ENCODE measurements at regions not wholly inside any gene's neighbourhood (a gene's known extent, or its start where the extent isn't known, plus 50 kb on each side); places are given as distances from the start of the nearest gene placed in this dataset.

DNA sequence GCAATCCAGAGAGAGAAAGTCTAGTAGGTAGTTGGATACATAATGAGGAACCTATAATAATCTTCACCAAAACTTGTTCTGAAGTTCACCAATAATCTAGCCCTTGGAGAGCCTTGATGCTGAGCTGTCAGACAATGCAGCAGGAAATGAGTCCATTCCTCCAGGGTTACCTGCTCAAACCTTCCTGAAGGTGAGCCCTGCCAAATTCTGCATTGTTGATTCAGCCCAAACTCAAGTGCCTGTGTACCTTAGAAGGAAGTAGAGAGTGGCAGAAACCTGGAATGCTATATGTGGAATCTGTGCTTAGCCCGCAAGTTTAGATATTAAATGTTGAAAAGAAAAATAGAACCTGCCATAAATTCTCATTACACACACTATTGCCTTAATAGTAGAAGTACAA lies 77.4 kb upstream of the SPON1 start:
- TF ChIP-seq CREB1 (CRISPR knock-in tag; IDR thresholded peaks at IDR 0.05; ENCODE audit: low read depth) (no peak), CTCF (conservative IDR thresholded peaks at IDR 0.05; ENCODE audit: low read depth in 2 of 2) (no peak), REST (IDR thresholded peaks at IDR 0.05; ENCODE audit: unreplicated experiment) (no peak), STAT1 (IDR thresholded peaks at IDR 0.05; ENCODE audit: unreplicated experiment) (no peak), EZH2phosphoT487 (IDR thresholded peaks at IDR 0.05; ENCODE audit: unreplicated experiment) (no peak)
